ENCODE measurements at regions not wholly inside any gene's neighbourhood (a gene's known extent, or its start where the extent isn't known, plus 50 kb on each side); places are given as distances from the start of the nearest gene placed in this dataset.
"Not testable (repeated sequence)": the region's sequence is repeated elsewhere in the genome, so short reads cannot be mapped to it uniquely, and the experiment has no call there.

GRCh38 chrX:40383969-40384368, 196.8 kb upstream of the ATP6AP2 start:
- H3K36me3 Mint-ChIP-seq, result no peaks in the 10 kb centered on the region
- no peaks in the 10 kb centered on the region for H3K9me3 Mint-ChIP-seq
- H3K27me3 Mint-ChIP-seq, result peaks cover 4% of the 10 kb centered on the region
- POLR2A ChIA-PET, result no interaction called here
- no peak overlapping the region for H3K27ac Mint-ChIP-seq
- no peak overlapping the region for H3K4me3 Mint-ChIP-seq
- DNase-seq (no peak), ATAC-seq (ENCODE audit: low read depth) (no peak)
- H3K4me1 Mint-ChIP-seq, result peaks cover 3% of the 10 kb centered on the region

GRCh38 chrX:40383360-40383759, 197.4 kb upstream of the ATP6AP2 start:
- DNase-seq, result no peak
- ATAC-seq (ENCODE audit: low read depth), result no peak
- no peaks in the 10 kb centered on the region for H3K36me3 Mint-ChIP-seq
- H3K4me1 Mint-ChIP-seq, result peaks cover 3% of the 10 kb centered on the region
- POLR2A ChIA-PET, result no interaction called here
- H3K27ac Mint-ChIP-seq, result no peak overlapping the region
- peaks cover 8% of the 10 kb centered on the region for H3K27me3 Mint-ChIP-seq
- H3K9me3 Mint-ChIP-seq, result no peaks in the 10 kb centered on the region
- no peak overlapping the region for H3K4me3 Mint-ChIP-seq

- H3K4me1 Mint-ChIP-seq, result no peaks in the 10 kb centered on the region
- H3K4me3 Mint-ChIP-seq, result no peak overlapping the region
- POLR2A ChIA-PET, result no interaction called here
- H3K36me3 Mint-ChIP-seq, result no peaks in the 10 kb centered on the region
- no peaks in the 10 kb centered on the region for H3K9me3 Mint-ChIP-seq
- ATAC-seq (ENCODE audit: low read depth) (no peak), DNase-seq (no peak)
- peaks cover 8% of the 10 kb centered on the region for H3K27me3 Mint-ChIP-seq
- H3K27ac Mint-ChIP-seq, result no peak overlapping the region
Observed at GRCh38 chrX:40380655-40381488, 199.9 kb upstream of the ATP6AP2 start.

- POLR2A ChIA-PET, result no interaction called here
- no peak for ATAC-seq (ENCODE audit: low read depth)
- Mint-ChIP-seq H3K4me1 (no peaks in the 10 kb centered on the region), H3K27ac (no peak overlapping the region), H3K9me3 (no peaks in the 10 kb centered on the region), H3K36me3 (no peaks in the 10 kb centered on the region), H3K27me3 (peaks cover 10% of the 10 kb centered on the region), H3K4me3 (no peak overlapping the region)
- DNase-seq, result no peak
Observed at GRCh38 chrX:40377684-40378083, 203.1 kb upstream of the ATP6AP2 start.

GRCh38 chrX:40374486-40374885, 206.3 kb upstream of the ATP6AP2 start:
- H3K27ac Mint-ChIP-seq, result no peak overlapping the region
- POLR2A ChIA-PET, result no interaction called here

GRCh38 chrX:40373641-40374040, 207.1 kb upstream of the ATP6AP2 start:
- H3K36me3 Mint-ChIP-seq, result no peaks in the 10 kb centered on the region
- peaks cover 4% of the 10 kb centered on the region for H3K27me3 Mint-ChIP-seq
- H3K27ac Mint-ChIP-seq, result no peak overlapping the region
- H3K4me1 Mint-ChIP-seq, result no peaks in the 10 kb centered on the region
- no peak overlapping the region for H3K4me3 Mint-ChIP-seq
- no peak for DNase-seq
- no peaks in the 10 kb centered on the region for H3K9me3 Mint-ChIP-seq
- no peak for ATAC-seq (ENCODE audit: low read depth)
- POLR2A ChIA-PET, result no interaction called here

More at GRCh38 chrX:40374486-40374885, 206.3 kb upstream of the ATP6AP2 start:
- no peak overlapping the region for H3K4me3 Mint-ChIP-seq
- no peaks in the 10 kb centered on the region for H3K9me3 Mint-ChIP-seq
- DNase-seq (no peak), ATAC-seq (ENCODE audit: low read depth) (no peak)
- H3K4me1 Mint-ChIP-seq, result no peaks in the 10 kb centered on the region
- no peaks in the 10 kb centered on the region for H3K36me3 Mint-ChIP-seq
- H3K27me3 Mint-ChIP-seq, result peaks cover 8% of the 10 kb centered on the region

- no peak overlapping the region for H3K4me3 Mint-ChIP-seq
- POLR2A ChIA-PET, result no interaction called here
- H3K9me3 Mint-ChIP-seq, result no peaks in the 10 kb centered on the region
- peaks cover 2% of the 10 kb centered on the region for H3K27me3 Mint-ChIP-seq
- ATAC-seq (ENCODE audit: low read depth), result no peak
- H3K4me1 Mint-ChIP-seq, result no peaks in the 10 kb centered on the region
- no peak overlapping the region for H3K27ac Mint-ChIP-seq
- H3K36me3 Mint-ChIP-seq, result no peaks in the 10 kb centered on the region
- DNase-seq, result no peak
Observed at GRCh38 chrX:40373025-40373424, 207.7 kb upstream of the ATP6AP2 start.

GRCh38 chrX:40371376-40371775, 209.4 kb upstream of the ATP6AP2 start:
- Mint-ChIP-seq H3K27ac (no peak overlapping the region), H3K27me3 (peaks cover 2% of the 10 kb centered on the region), H3K9me3 (no peaks in the 10 kb centered on the region), H3K36me3 (no peaks in the 10 kb centered on the region), H3K4me3 (no peak overlapping the region), H3K4me1 (no peaks in the 10 kb centered on the region)
- no peak for ATAC-seq (ENCODE audit: low read depth)
- no peak for DNase-seq
- POLR2A ChIA-PET, result no interaction called here

- Mint-ChIP-seq H3K4me1 (no peaks in the 10 kb centered on the region), H3K27me3 (no peaks in the 10 kb centered on the region), H3K36me3 (no peaks in the 10 kb centered on the region), H3K4me3 (no peak overlapping the region), H3K27ac (no peak overlapping the region), H3K9me3 (no peaks in the 10 kb centered on the region)
- DNase-seq (no peak), ATAC-seq (ENCODE audit: low read depth) (no peak)
- POLR2A ChIA-PET, result no interaction called here
Observed at GRCh38 chrX:40368611-40369061, 212.1 kb upstream of the ATP6AP2 start.

GRCh38 chrX:40366661-40367060, 214.1 kb upstream of the ATP6AP2 start:
- H3K27ac Mint-ChIP-seq, result no peak overlapping the region
- ATAC-seq (ENCODE audit: low read depth) (no peak), DNase-seq (no peak)
- no peaks in the 10 kb centered on the region for H3K36me3 Mint-ChIP-seq
- peaks cover 2% of the 10 kb centered on the region for H3K4me1 Mint-ChIP-seq
- POLR2A ChIA-PET, result no interaction called here
- H3K9me3 Mint-ChIP-seq, result no peaks in the 10 kb centered on the region
- H3K4me3 Mint-ChIP-seq, result no peak overlapping the region
- H3K27me3 Mint-ChIP-seq, result peaks cover 2% of the 10 kb centered on the region

GRCh38 chrX:40362291-40362690, 218.5 kb upstream of the ATP6AP2 start:
- POLR2A ChIA-PET; DNase-seq; H3K9me3 Mint-ChIP-seq; H3K36me3 Mint-ChIP-seq; ATAC-seq (ENCODE audit: low read depth); H3K27me3 Mint-ChIP-seq; H3K27ac Mint-ChIP-seq; H3K4me3 Mint-ChIP-seq; H3K4me1 Mint-ChIP-seq: not testable (repeated sequence)

- POLR2A ChIA-PET, result no interaction called here
- peaks cover 2% of the 10 kb centered on the region for H3K27me3 Mint-ChIP-seq
- ATAC-seq (ENCODE audit: low read depth) (no peak), DNase-seq (no peak)
- no peak overlapping the region for H3K27ac Mint-ChIP-seq
- peaks cover 6% of the 10 kb centered on the region for H3K4me1 Mint-ChIP-seq
- H3K36me3 Mint-ChIP-seq, result no peaks in the 10 kb centered on the region
- no peaks in the 10 kb centered on the region for H3K9me3 Mint-ChIP-seq
- no peak overlapping the region for H3K4me3 Mint-ChIP-seq
Observed at GRCh38 chrX:40360557-40360956, 220.2 kb upstream of the ATP6AP2 start.

GRCh38 chrX:40359593-40359992, 221.2 kb upstream of the ATP6AP2 start:
- no peak for ATAC-seq (ENCODE audit: low read depth)

GRCh38 chrX:40358994-40359393, 221.8 kb upstream of the ATP6AP2 start:
- Mint-ChIP-seq H3K9me3 (no peaks in the 10 kb centered on the region), H3K4me1 (peaks cover 6% of the 10 kb centered on the region), H3K27ac (no peak overlapping the region), H3K36me3 (no peaks in the 10 kb centered on the region), H3K27me3 (peaks cover 2% of the 10 kb centered on the region), H3K4me3 (no peak overlapping the region)
- DNase-seq (no peak), ATAC-seq (ENCODE audit: low read depth) (no peak)
- POLR2A ChIA-PET, result no interaction called here

More at GRCh38 chrX:40359593-40359992, 221.2 kb upstream of the ATP6AP2 start:
- no peaks in the 10 kb centered on the region for H3K36me3 Mint-ChIP-seq
- H3K27me3 Mint-ChIP-seq, result peaks cover 2% of the 10 kb centered on the region
- POLR2A ChIA-PET, result no interaction called here
- DNase-seq, result no peak
- no peak overlapping the region for H3K27ac Mint-ChIP-seq
- H3K4me3 Mint-ChIP-seq, result no peak overlapping the region
- H3K9me3 Mint-ChIP-seq, result no peaks in the 10 kb centered on the region
- peaks cover 6% of the 10 kb centered on the region for H3K4me1 Mint-ChIP-seq

All from activated naive CD8-positive, alpha-beta T cell treated with anti-CD3 and anti-CD28 coated beads, Interleukin-2, amount 10 ng/mL, durations not matched to agents 7 days and 5 days (primary cell).